Calu3 (cell line): ENCODE measurements at regions not wholly inside any gene's neighbourhood (a gene's known extent, or its start where the extent isn't known, plus 50 kb on each side); places are given as distances from the start of the nearest gene placed in this dataset.

Experiments used
- BruUV-seq: library from RNA; stranded (reverse); fragments of 400-500 nt; replicated peaks from 2 replicates; lab custom pipeline; 2021; lab: Mats Ljungman, UMichigan
- CTCF ChIA-PET: fragments of 300-600 bp; sonication (Branson Sonifier 250); formaldehyde crosslinking; loops from one replicate; lab custom pipeline; 2022; ENCODE audit warnings: antibody characterized with exemption; lab: Charles Lee
- DNase-seq: peaks from one replicate; pipeline ENCODE4 v3.0.0; 2022
- H3K27ac Mint-ChIP-seq: one replicate; pipeline ENCODE4 v1.8.0; 2022; ENCODE audit warnings: mixed read lengths; ENCODE audit not compliant: unreplicated experiment
- H3K27me3 Mint-ChIP-seq: one replicate; pipeline ENCODE4 v1.8.0; 2022; ENCODE audit warnings: mixed read lengths; ENCODE audit not compliant: unreplicated experiment
- H3K36me3 Mint-ChIP-seq: one replicate; pipeline ENCODE4 v1.8.0; 2022; ENCODE audit warnings: mild to moderate bottlenecking, moderate library complexity, mixed read lengths; ENCODE audit not compliant: insufficient read depth, unreplicated experiment
- H3K4me1 Mint-ChIP-seq: one replicate; pipeline ENCODE4 v1.8.0; 2022; ENCODE audit warnings: mild to moderate bottlenecking, low read depth, mixed read lengths; ENCODE audit not compliant: unreplicated experiment
- H3K4me3 Mint-ChIP-seq: one replicate; pipeline ENCODE4 v1.8.0; 2022; ENCODE audit warnings: mild to moderate bottlenecking, low read depth, moderate library complexity, mixed read lengths; ENCODE audit not compliant: unreplicated experiment
- H3K9me3 Mint-ChIP-seq: one replicate; pipeline ENCODE4 v1.8.0; 2022; ENCODE audit warnings: low read depth, mixed read lengths; ENCODE audit not compliant: unreplicated experiment
- intact Hi-C: fragments of 100-400 bp; cut with micrococcal nuclease; formaldehyde crosslinking; loops from one replicate; pipeline ENCODE4 v1.10.0; 2022; ENCODE audit not compliant: unreplicated experiment
- TF ChIP-seq, protein P1 (sequence below): fragments of 200-600 bp; IDR thresholded peaks from one replicate; pipeline ENCODE4 v1.8.0; 2022; ENCODE audit warnings: antibody characterized with exemption; ENCODE audit not compliant: unreplicated experiment

DNA sequence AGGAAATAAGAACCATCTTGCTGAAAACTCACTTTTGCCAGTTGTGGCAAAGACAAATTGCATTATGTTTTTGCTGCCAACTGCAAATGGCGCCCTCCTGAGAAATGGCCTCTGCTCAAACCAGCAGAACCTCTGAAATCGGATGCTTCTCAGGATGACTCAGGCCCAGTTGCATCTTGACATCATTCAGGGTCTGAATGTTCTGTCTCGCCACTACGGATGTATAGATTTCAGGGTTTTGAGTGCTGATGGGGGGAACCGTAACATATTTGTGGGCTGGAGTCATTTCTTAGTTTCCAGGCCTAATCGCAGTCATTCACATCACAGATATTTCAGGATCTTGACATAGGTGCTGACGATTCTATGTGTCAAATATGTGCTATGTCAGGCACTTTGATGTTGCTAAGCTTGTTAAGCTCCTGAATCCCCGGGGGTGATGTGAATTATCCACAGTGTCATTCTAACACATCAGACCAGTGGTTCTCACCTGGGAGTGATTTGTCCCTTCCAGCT is 207.1 kb downstream of the NFATC2 start:
- no TSS peak for BruUV-seq
- intact Hi-C loops = no loop called here

DNA sequence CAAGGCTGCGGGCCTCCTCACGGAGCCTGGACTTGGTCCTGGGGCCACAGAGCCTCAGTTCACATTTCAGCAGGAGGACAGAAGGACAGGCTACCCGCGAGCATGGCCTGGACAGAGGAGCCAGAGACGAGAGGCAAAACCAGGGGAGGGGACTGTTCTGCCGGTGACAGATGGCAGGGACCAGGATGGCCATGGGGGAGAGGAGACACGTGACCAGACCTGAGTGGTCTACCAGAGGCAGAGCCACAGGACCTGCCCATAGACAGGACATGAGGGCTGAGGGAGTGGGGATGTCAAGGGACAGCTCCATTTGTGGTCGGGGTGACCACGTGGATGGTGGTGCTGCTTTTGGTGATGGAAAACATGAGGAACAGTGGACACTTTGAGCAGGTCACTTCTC is 207.9 kb downstream of the NFATC2 start:
- CTCF ChIA-PET = interaction anchor here (0.5 kb wide), 2 partner anchors 24 to 393 kb away, joined by 3 read pairs; no protein-coding TSS in a partner anchor
- Mint-ChIP-seq H3K4me3 (no peak overlapping the region), H3K27me3 (peaks cover 53% of the 10 kb centered on the region), H3K9me3 (peaks cover 2% of the 10 kb centered on the region), H3K4me1 (no peaks in the 10 kb centered on the region), H3K27ac (no peak overlapping the region), H3K36me3 (no peaks in the 10 kb centered on the region)
- TF ChIP-seq, protein P1, sequence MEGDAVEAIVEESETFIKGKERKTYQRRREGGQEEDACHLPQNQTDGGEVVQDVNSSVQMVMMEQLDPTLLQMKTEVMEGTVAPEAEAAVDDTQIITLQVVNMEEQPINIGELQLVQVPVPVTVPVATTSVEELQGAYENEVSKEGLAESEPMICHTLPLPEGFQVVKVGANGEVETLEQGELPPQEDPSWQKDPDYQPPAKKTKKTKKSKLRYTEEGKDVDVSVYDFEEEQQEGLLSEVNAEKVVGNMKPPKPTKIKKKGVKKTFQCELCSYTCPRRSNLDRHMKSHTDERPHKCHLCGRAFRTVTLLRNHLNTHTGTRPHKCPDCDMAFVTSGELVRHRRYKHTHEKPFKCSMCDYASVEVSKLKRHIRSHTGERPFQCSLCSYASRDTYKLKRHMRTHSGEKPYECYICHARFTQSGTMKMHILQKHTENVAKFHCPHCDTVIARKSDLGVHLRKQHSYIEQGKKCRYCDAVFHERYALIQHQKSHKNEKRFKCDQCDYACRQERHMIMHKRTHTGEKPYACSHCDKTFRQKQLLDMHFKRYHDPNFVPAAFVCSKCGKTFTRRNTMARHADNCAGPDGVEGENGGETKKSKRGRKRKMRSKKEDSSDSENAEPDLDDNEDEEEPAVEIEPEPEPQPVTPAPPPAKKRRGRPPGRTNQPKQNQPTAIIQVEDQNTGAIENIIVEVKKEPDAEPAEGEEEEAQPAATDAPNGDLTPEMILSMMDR = no peak
- no TSS peak for BruUV-seq
- DNase-seq = no peak
- intact Hi-C loops = no loop called here

More for the DNA sequence above, 207.1 kb downstream of the NFATC2 start:
- H3K36me3 Mint-ChIP-seq = no peaks in the 10 kb centered on the region
- TF ChIP-seq, protein P1 = no peak
- CTCF ChIA-PET = interaction anchor here (0.7 kb wide), 1 partner anchor 89 kb away, joined by 4 read pairs; no protein-coding TSS in a partner anchor
- peaks cover 2% of the 10 kb centered on the region for H3K9me3 Mint-ChIP-seq
- H3K27ac Mint-ChIP-seq = no peak overlapping the region
- DNase-seq = no peak
- H3K27me3 Mint-ChIP-seq = peaks cover 49% of the 10 kb centered on the region
- no peak overlapping the region for H3K4me3 Mint-ChIP-seq
- no peaks in the 10 kb centered on the region for H3K4me1 Mint-ChIP-seq

DNA sequence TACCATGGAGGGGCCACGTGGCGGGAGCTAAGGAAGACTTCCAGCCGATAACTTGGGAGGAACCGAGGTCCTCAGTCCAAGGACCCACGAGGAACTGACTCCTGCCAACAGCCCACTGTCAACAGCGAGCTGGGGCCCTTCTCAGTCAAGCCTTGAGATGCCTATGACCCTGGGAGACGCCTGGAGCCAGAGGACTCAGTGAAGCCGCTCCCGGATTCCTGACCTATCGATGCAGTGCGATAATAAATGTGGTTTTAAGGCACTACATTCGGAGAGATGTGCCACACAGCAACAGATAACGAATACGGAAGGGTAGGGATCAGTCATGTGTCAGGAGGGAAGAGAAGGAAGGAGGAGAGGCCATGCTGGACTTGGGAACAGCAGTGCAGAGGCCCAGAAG is 208.5 kb downstream of the NFATC2 start:
- Mint-ChIP-seq H3K4me3 (no peak overlapping the region), H3K36me3 (no peaks in the 10 kb centered on the region), H3K9me3 (peaks cover 2% of the 10 kb centered on the region), H3K27me3 (peaks cover 59% of the 10 kb centered on the region), H3K4me1 (no peaks in the 10 kb centered on the region), H3K27ac (no peak overlapping the region)
- CTCF ChIA-PET = interaction anchor here (0.5 kb wide), 1 partner anchor 24 kb away, joined by 3 read pairs; no protein-coding TSS in a partner anchor
- intact Hi-C loops = no loop called here
- BruUV-seq = no TSS peak
- TF ChIP-seq, protein P1 = no peak
- DNase-seq = no peak

DNA sequence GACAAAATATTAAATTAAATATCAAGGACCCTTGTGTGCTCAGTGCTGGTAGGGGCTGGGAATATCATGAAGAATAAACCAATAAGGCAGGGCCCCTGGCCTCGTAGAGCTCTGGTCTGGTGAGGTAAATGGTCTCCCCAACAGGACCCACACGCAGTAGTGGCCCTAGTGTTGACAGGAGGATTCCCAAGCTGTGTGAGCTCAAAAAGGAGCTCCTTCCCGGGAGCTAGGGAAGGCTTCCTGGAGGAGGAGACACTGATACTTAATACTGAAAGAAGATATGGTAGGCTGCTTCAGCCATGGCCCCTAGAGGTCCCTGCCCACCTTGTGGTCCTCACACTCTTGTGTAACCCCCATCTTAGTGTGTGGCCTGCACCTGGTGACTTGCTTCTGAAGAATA is 209.1 kb downstream of the NFATC2 start:
- no peaks in the 10 kb centered on the region for H3K36me3 Mint-ChIP-seq

More for the DNA sequence above, 209.1 kb downstream of the NFATC2 start:
- CTCF ChIA-PET = no interaction called here
- peaks cover 2% of the 10 kb centered on the region for H3K9me3 Mint-ChIP-seq
- BruUV-seq = no TSS peak
- H3K27ac Mint-ChIP-seq = no peak overlapping the region
- intact Hi-C loops = no loop called here
- no peak for DNase-seq
- no peaks in the 10 kb centered on the region for H3K4me1 Mint-ChIP-seq
- TF ChIP-seq, protein P1 = no peak
- H3K27me3 Mint-ChIP-seq = peaks cover 62% of the 10 kb centered on the region
- H3K4me3 Mint-ChIP-seq = no peak overlapping the region
